Right renal pelvis (tissue), 4 donors: ENCODE measurements at regions not wholly inside any gene's neighbourhood (a gene's known extent, or its start where the extent isn't known, plus 50 kb on each side); places are given as distances from the start of the nearest gene placed in this dataset.
A peak's percentile ranks its signal among the peaks of the same experiment; 100 is the strongest.

ENCODE experiments used
- DNase-seq, 4 donors: peaks; one replicate each; pipeline ENCODE4 v3.0.0-alpha.2; 2013; ENCODE audit warnings: low read depth in 4 of 4, low spot score in 3 of 4, missing footprints in 1 of 4

GRCh38 chr1:5644281-5645134 is 347.7 kb downstream of the NPHP4 start:
- no peak for DNase-seq

DNA sequence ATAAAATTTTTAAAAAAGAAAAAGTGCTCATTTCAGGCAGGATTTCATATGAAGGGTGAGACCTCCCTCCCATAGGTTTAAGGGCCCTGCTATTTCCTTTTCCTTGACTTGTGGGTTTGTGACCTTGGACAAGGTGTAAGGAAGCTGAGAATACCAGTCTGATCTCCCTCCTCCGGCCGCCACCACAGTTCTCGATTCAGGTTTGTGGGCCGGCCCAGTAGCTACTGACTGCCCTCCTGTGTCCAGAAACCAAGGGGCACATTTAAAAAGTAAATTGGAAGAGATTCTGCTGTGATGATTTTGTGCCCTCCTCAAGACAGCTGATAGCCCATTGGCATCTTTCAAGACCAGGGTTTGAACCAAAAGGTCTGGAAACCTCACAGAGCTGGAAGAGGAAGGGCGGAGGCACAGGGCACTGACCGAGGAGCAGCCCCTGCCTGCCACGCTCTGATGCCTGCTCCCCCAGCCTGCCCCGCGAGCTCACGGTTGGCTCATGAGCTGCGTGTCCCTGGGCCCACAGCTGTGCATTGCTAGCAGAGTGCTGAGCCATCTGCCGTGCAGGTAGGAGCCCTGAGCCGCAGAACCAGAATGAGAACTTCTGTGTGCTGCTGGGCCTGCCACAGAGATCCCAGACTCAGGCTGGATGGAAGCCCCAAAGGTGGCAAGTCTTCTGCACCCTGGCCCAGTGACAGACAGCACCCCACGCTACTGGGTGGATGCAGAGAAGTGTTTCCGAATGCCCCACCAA is 348.7 kb downstream of the NPHP4 start:
- DNase-seq, result no peak

DNA sequence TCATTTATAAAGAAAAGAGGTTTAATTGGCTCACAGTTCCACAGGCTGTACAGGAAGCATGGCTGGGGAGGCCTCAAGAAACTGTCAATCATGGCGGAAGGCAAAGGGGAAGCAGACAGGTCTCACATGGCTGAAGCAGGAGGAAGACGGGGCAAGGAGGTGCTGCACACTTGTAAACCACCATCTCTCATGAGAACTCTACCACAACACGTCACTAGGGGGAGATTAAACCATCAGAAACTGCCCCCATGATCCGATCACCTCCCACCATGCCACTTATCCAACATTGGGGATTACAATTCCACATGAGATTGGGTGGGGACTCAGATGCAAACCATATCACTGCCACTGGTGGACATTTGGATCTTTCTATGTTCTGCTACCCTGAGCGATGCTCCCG is 351.4 kb downstream of the NPHP4 start:
- DNase-seq, result no peak

DNA sequence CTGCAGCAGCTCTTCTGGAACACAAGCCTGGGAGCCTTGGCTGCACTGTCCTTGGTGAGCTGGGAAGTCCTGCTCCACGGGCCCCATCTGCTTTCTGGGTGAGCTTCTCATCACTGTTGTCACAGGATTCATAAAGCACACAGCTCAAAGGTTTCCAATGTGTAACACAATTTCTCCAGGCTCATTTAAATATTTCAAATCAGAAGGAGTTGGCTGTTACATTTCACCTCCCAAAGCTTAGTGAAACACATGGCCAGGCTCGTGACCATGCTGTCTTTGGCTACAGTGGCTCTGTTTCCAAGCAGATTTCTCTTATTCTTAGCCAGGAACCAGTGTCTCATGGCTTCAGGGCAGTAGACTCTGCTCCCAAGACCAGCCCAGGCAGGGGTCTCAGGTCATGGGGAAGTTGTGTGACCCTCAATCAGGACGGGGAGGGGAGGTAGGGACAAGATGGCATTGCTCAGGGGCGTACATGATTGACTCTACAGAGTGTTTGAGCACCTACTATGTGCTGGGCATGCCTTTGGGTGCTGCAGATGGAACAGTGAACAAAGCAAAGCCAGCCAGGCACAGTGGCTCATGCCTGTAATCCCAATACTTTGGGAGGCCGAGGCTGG is 353.0 kb downstream of the NPHP4 start:
- DNase-seq, result no peak

- DNase-seq, result no peak
Observed at GRCh38 chr1:5638582-5638981, 353.6 kb downstream of the NPHP4 start.

DNA sequence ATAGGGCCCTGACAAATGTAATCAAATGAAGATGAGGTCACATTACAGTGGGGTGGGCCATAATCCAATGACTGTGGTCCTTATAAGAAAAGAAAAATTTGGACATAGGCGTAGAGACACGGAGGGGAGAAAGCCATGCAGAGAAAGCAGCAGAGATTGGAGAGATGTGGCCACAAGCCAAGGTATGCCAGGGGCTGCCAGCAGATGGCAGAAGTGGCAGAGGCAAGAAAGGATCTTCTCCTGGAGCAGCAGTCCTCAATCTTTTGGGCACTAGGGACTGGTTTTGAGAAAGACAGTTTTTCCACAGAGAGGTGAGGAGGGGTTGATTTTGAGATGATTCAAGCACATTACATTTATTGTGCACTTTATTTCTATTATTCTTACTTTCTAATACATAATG is 355.1 kb downstream of the NPHP4 start:
- DNase-seq, result no peak

GRCh38 chr1:5634893-5635292 is 357.3 kb downstream of the NPHP4 start:
- DNase-seq, result no peak

GRCh38 chr1:5632814-5633213 is 359.4 kb downstream of the NPHP4 start:
- DNase-seq, result no peak

GRCh38 chr1:5632224-5632623 is 360.0 kb downstream of the NPHP4 start:
- no peak for DNase-seq

- no peak for DNase-seq
Observed at GRCh38 chr1:5628416-5628815, 363.8 kb downstream of the NPHP4 start.

DNA sequence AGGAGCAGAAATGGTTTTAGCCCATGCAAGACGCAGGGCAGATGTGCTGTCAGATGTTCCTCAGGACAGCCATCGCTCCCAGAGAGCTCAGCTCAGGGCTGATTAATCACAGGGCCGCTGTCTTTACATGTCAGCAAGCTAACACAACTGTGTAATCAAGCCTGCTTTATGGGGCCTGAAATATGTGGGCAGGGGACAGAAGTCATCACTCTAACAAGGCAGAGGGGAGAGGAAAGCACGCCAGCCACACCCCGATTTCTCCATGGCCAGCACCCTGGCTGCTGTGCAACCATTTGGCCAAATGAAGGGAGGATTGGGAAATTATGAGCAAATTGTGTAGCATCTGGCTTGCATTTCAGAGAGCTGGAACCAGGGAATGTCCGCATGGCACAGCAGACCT is 368.8 kb downstream of the NPHP4 start:
- DNase-seq, result no peak

GRCh38 chr1:5622412-5622811 is 369.8 kb downstream of the NPHP4 start:
- DNase-seq, result no peak

DNA sequence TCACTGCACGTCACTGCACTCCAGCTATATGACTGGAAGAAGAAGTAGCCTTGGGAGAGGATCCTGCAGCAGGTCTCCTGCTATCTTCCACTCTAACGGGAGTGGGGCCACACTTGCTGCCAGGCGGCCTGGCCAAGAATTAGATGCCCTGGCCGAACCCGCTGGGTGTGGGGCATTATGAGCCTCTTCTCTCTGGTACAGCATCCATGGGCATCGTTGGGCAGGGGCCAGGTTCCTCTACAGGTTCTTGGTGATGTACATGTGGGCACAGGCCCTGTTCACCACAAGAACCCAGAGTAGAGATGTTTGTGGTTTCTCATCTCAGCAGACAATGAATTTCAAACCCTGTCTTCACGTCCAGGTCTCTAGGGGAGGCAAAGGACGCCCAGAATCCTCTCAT is 370.5 kb downstream of the NPHP4 start:
- no peak for DNase-seq

DNA sequence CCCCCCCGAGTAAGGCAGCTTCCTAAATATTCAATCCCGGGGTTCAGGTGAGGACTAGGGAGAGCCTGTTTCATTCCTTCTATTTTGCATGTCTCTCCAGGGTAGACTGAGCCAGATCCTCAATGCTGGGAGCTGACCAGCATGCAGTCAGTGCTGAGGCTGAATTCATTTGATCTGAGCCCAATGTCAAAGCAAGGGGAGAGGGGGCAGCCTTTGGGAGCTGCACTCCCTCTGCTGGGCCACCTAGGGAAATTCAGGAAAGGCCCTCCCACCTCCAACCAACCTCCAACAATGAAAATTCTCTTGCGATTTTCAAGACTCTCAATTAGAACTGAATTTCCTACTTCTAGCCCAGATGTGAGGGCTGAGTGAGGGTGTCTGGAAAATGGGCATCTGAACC is 371.2 kb downstream of the NPHP4 start:
- DNase-seq, result peak; percentile 21 to 43 (median 33)

GRCh38 chr1:5620418-5620817 is 371.8 kb downstream of the NPHP4 start:
- no peak for DNase-seq

- no peak for DNase-seq
Observed at GRCh38 chr1:5619469-5619868, 372.8 kb downstream of the NPHP4 start.

- no peak for DNase-seq
Observed at GRCh38 chr1:5617546-5617945, 374.7 kb downstream of the NPHP4 start.

DNA sequence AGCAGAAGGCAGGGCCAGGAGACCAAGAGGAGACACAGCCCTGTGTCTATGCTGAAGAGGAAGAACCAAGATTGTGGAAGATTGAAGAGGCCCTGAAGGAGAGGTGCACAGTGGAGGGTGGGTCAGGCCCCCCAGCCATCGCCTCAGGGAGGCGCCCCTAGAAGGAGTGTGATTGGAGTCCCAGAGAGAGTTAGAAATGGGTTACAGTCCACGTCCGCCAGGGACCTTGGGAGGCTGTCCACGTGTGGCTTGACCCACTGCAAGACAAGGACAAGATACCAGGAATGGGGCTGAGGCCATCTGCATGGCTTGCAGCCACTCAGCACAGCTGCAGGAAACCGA is 375.1 kb downstream of the NPHP4 start:
- no peak for DNase-seq

DNA sequence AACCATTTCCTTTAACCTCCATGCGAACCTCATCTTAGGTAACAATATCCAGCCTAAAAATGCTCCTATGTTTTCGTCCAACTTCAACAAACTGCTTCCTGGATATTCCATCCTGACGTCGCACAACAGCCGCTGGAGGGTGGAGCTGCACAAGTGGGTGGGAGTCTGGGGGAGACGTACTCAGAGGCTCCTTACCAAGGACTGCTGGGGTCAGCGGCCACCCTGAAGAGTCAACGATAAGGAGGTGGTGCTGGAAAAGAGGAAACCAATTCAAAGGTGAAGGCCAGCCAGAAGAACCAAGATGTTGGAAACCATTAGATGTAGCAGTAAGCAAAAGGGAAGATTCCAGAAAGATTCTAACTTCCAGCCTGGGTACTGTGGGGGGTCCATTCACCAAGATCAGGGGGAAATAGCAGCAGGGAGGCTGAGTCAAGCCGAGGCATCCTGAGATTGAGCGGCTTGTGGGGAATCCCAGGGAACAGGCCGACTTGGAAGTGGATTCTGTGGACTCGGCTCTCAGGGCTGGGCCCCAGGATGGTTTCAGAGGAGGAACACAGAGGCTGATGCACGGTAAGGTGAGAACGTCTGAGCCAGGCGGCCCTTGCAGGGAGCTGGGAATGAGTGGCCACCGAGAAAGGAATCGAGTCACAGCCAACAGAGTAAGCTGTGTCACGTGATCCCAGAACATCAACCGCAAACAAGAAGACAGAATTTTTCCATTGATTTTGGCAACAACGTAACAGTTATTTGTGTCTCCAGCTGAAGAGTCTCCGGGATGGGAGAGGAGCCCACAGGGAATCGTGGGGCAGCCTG is 375.7 kb downstream of the NPHP4 start:
- no peak for DNase-seq

DNA sequence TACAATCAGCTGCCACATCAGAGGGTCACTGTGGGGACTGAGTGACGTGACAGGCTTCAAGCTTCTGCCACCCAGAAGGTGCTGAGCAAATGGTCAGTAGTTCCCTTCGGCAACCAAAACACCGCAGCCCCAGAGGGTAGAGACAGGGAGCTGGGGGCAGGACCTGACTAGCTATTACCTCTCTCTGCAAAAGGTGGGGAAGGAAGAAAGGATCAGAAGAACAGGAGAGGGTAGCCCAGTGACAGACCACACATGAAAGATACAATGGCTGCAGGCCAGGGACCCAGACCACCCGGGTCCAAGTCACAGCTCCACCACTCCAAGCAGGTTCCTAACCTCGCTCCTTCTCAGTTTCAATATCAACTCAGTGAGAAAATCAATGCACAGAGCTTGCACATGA is 377.1 kb downstream of the NPHP4 start:
- DNase-seq, result no peak

DNA sequence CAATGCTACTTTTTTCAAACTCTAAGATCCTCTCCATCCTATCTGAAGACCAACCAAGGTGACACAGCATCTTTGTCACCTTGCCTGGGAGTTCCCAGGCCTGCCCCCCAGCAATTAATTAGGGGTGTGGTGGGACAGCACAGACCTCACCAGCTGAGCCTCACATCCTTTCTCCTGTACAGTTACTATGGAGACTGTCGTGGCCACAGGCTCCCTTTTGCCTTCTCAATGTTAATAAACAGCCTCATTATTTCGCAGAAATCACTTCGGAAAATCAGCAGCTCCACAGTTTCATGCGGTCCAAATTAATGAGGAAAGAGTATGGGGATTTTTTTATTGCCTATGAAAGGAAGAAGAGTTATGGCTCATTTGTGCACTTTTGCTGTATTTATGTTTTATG is 378.3 kb downstream of the NPHP4 start:
- DNase-seq, result no peak
